DND-41 (cell line): ENCODE measurements at regions not wholly inside any gene's neighbourhood (a gene's known extent, or its start where the extent isn't known, plus 50 kb on each side); places are given as distances from the start of the nearest gene placed in this dataset.

Experiments used
- CTCF ChIP-seq: IDR thresholded peaks from 2 replicates; pipeline ENCODE4 v1.5.1; 2012; ENCODE audit warnings: borderline replicate concordance, low read length, moderate library complexity, mild to moderate bottlenecking; ENCODE audit not compliant: poor library complexity, severe bottlenecking; ENCODE audit errors: extremely low read depth
- EZH2 ChIP-seq: IDR thresholded peaks from 3 replicates; pipeline ENCODE4 v1.6.1; 2012; ENCODE audit warnings: borderline replicate concordance, low read depth, mild to moderate bottlenecking, moderate library complexity, low read length, inconsistent platforms; ENCODE audit not compliant: severe bottlenecking

GRCh38 chr6:106913111-106913510 is 61.4 kb downstream of the CD24 start:
- TF ChIP-seq CTCF (no peak), EZH2 (no peak)
